ENCODE measurements at regions not wholly inside any gene's neighbourhood (a gene's known extent, or its start where the extent isn't known, plus 50 kb on each side); places are given as distances from the start of the nearest gene placed in this dataset.

- TF ChIP-seq EZH2 (IDR thresholded peaks at IDR 0.05; ENCODE audit: low read length, missing control alignments) (no peak), CTCF (conservative IDR thresholded peaks at IDR 0.05 in 1 of 2, IDR thresholded peaks at IDR 0.05 in 1 of 2; ENCODE audit: low read depth in 1 of 2, low read length in 2 of 2) (no peak)
Measured at GRCh38 chr1:54461731-54462596, 55.8 kb upstream of the SSBP3 start.
